AG04450 (cell line): ENCODE measurements at regions not wholly inside any gene's neighbourhood (a gene's known extent, or its start where the extent isn't known, plus 50 kb on each side); places are given as distances from the start of the nearest gene placed in this dataset.

Experiments used
- CTCF ChIA-PET: fragments of 300-600, 350-600 bp; formaldehyde crosslinking; extraction: SDS; loops from one replicate; lab custom pipeline; 2022; ENCODE audit warnings: antibody characterized with exemption, inconsistent platforms; lab: Charles Lee
- POLR2A ChIA-PET: fragments of 350-600 bp; formaldehyde crosslinking; extraction: SDS; loops from one replicate; lab custom pipeline; 2021; ENCODE audit warnings: antibody characterized with exemption, inconsistent platforms; lab: Yijun Ruan, JAX
- DNase-seq: peaks from one replicate; pipeline ENCODE4 v3.0.0-alpha.2; 2011; ENCODE audit warnings: low read depth, low spot score
- H3K27ac ChIP-seq: one replicate; pipeline ENCODE4 v1.5.1; 2012; ENCODE audit warnings: low read depth, low read length, control low read depth
- H3K27me3 ChIP-seq: one replicate; pipeline ENCODE4 v1.6.0; 2012; ENCODE audit warnings: low read length; ENCODE audit not compliant: control insufficient read depth, insufficient read depth
- H3K4me3 ChIP-seq: 2 replicates; pipeline ENCODE4 v1.5.1; 2011; ENCODE audit warnings: mild to moderate bottlenecking, low read depth, low read length, control low read depth
- H3K9me3 ChIP-seq: 2 replicates; pipeline ENCODE4 v1.5.1; 2012; ENCODE audit warnings: low read length; ENCODE audit not compliant: control insufficient read depth, insufficient read depth
- CTCF ChIP-seq: IDR thresholded peaks from 2 replicates; pipeline ENCODE4 v1.5.1; 2011; ENCODE audit warnings: low read depth, low read length, control low read depth, inconsistent platforms

DNA sequence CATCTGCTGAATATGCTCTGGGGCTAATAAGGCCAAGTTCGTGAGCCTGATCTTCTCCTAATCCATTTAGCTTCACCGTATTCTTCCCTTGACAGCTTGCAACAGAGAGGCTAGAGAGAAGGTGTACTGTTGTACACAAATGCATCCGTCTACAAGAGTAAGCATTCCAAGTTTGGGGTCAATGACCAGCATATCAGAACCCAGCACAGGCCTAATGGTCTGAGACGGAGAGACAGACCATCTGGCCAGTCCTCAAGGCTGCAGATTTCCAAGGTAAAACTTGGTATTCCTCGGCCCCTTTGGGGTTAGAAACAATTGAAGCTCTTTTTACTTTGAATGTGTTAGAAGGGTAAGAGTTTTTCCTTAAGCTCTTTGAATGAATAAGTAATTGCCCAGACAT lies 481.2 kb upstream of the KLF4 start:
- Histone ChIP-seq H3K4me3 (no peak overlapping the region), H3K27ac (no peak overlapping the region), H3K9me3 (no peaks in the 10 kb centered on the region), H3K27me3 (no peaks in the 10 kb centered on the region)
- no peak for TF ChIP-seq CTCF
- ChIA-PET POLR2A (no interaction called here), CTCF (no interaction called here)
- no peak for DNase-seq

DNA sequence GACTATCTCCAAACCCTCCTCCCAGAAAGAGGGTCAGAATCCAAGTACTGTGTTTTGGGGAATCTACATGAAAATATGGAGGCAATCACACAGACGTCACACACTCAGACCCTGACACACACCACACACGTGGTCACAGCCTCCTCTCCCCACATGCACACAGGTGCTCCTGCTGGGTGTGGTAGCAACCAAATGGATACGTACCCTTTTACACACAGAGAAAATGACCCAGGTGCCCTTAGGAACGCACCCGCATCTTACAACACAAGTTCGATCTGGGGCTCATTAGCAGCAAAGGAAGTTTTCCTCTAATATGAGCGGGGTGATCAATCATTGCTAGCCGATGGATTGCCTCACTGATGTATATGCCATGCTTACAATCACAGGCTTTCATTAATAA lies 480.2 kb upstream of the KLF4 start:
- ChIA-PET POLR2A (no interaction called here), CTCF (no interaction called here)
- DNase-seq, result no peak
- Histone ChIP-seq H3K4me3 (no peak overlapping the region), H3K27ac (no peak overlapping the region), H3K9me3 (no peaks in the 10 kb centered on the region), H3K27me3 (no peaks in the 10 kb centered on the region)
- no peak for TF ChIP-seq CTCF

GRCh38 chr9:107969141-107969540 lies 479.6 kb upstream of the KLF4 start:
- Histone ChIP-seq H3K27me3 (no peaks in the 10 kb centered on the region), H3K4me3 (no peak overlapping the region), H3K9me3 (no peaks in the 10 kb centered on the region), H3K27ac (no peak overlapping the region)
- POLR2A ChIA-PET, result no interaction called here
- DNase-seq, result no peak
- no peak for TF ChIP-seq CTCF
- CTCF ChIA-PET, result no interaction called here

DNA sequence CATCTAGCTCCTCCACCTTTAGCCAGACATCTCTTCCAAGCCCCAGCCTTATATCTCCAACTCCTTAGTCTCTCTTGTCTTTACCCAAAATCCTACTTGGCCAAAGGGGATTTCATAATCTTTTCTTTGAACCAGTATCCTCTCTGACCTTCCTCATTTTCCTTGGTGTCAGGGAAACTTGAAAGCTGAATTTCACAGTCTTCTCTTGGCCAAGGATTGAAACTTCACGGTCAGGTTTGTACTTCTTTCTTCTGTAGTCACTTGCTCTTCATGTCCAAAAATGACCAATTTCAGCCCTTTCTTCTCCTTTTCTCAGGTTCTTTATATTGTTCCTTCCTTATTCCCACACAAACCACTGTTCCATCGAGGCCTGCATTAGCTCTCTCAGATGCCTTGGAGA lies 473.7 kb upstream of the KLF4 start:
- Histone ChIP-seq H3K9me3 (no peaks in the 10 kb centered on the region), H3K4me3 (no peak overlapping the region), H3K27ac (no peak overlapping the region), H3K27me3 (no peaks in the 10 kb centered on the region)
- CTCF ChIA-PET, result no interaction called here
- no peak for DNase-seq
- POLR2A ChIA-PET, result no interaction called here
- no peak for TF ChIP-seq CTCF

GRCh38 chr9:107960916-107961315 lies 471.3 kb upstream of the KLF4 start:
- Histone ChIP-seq H3K4me3 (no peak overlapping the region), H3K9me3 (no peaks in the 10 kb centered on the region), H3K27me3 (no peaks in the 10 kb centered on the region), H3K27ac (no peak overlapping the region)
- DNase-seq, result no peak
- TF ChIP-seq CTCF, result no peak
- POLR2A ChIA-PET, result no interaction called here
- CTCF ChIA-PET, result interaction anchor here (1.2 kb wide), 1 partner anchor 495 kb away, joined by 3 read pairs; no protein-coding TSS in a partner anchor
